Tongue (tissue), 1 donor: ENCODE measurements at regions not wholly inside any gene's neighbourhood (a gene's known extent, or its start where the extent isn't known, plus 50 kb on each side); places are given as distances from the start of the nearest gene placed in this dataset.
"Not testable (repeated sequence)": the region's sequence is repeated elsewhere in the genome, so short reads cannot be mapped to it uniquely, and the experiment has no call there.

Experiments
- DNase-seq: peaks from one replicate; pipeline ENCODE4 v3.0.0-alpha.2; 2015

GRCh38 chr3:177676148-177676547 is 478.9 kb upstream of the TBL1XR1 start:
- DNase-seq: no peak

GRCh38 chr3:177676947-177677587 is 479.8 kb upstream of the TBL1XR1 start:
- no peak for DNase-seq

- DNase-seq: no peak
Observed at GRCh38 chr3:177679568-177680471, 482.5 kb upstream of the TBL1XR1 start.

- DNase-seq: no peak
Observed at GRCh38 chr3:177680472-177680821, 483.2 kb upstream of the TBL1XR1 start.

GRCh38 chr3:177681156-177681555 is 483.9 kb upstream of the TBL1XR1 start:
- no peak for DNase-seq

GRCh38 chr3:177681852-177682251 is 484.6 kb upstream of the TBL1XR1 start:
- DNase-seq: no peak

GRCh38 chr3:177683586-177683985 is 486.3 kb upstream of the TBL1XR1 start:
- no peak for DNase-seq

- DNase-seq: no peak
Observed at GRCh38 chr3:177686671-177687070, 489.4 kb upstream of the TBL1XR1 start.

- DNase-seq: no peak
Observed at GRCh38 chr3:177687291-177687690, 490.0 kb upstream of the TBL1XR1 start.

GRCh38 chr3:177688152-177688551 is 490.9 kb upstream of the TBL1XR1 start:
- DNase-seq: no peak

GRCh38 chr3:177689077-177689476 is 491.8 kb upstream of the TBL1XR1 start:
- no peak for DNase-seq

- no peak for DNase-seq
Observed at GRCh38 chr3:177689869-177690268, 492.6 kb upstream of the TBL1XR1 start.

GRCh38 chr3:177690306-177690705 is 493.0 kb upstream of the TBL1XR1 start:
- DNase-seq: no peak

GRCh38 chr3:177692304-177692975 is 495.2 kb upstream of the TBL1XR1 start:
- DNase-seq: no peak

- peak; percentile 41 for DNase-seq
Observed at GRCh38 chr3:177693616-177694264, 496.5 kb upstream of the TBL1XR1 start.

GRCh38 chr3:177694316-177694715 is 497.0 kb upstream of the TBL1XR1 start:
- peak; percentile 77 for DNase-seq

GRCh38 chr3:177694951-177695350 is 497.7 kb upstream of the TBL1XR1 start:
- no peak for DNase-seq

GRCh38 chr3:177700117-177700516 is 502.8 kb upstream of the TBL1XR1 start:
- no peak for DNase-seq

GRCh38 chr3:177703788-177704187 is 506.5 kb upstream of the TBL1XR1 start:
- DNase-seq: no peak

GRCh38 chr3:177705976-177706823 is 508.9 kb upstream of the TBL1XR1 start:
- peak; percentile 88 for DNase-seq

GRCh38 chr3:177709470-177709869 is 512.2 kb upstream of the TBL1XR1 start:
- DNase-seq: not testable (repeated sequence)

GRCh38 chr3:177710506-177710905 is 513.2 kb upstream of the TBL1XR1 start:
- DNase-seq: no peak
